Liver (tissue), 8 donors: ENCODE measurements at regions not wholly inside any gene's neighbourhood (a gene's known extent, or its start where the extent isn't known, plus 50 kb on each side); places are given as distances from the start of the nearest gene placed in this dataset.

Experiments used
- DNase-seq: peaks from one replicate; pipeline ENCODE4 v3.0.0-alpha.2; 2017; ENCODE audit warnings: low spot score
- H3K27ac ChIP-seq, 2 donors: one replicate each; pipeline ENCODE4 v1.7.0; 2013; ENCODE audit warnings: inconsistent platforms in 2 of 2, low read length in 2 of 2, control low read depth in 1 of 2, low read depth in 1 of 2, mild to moderate bottlenecking in 1 of 2
- H3K27me3 ChIP-seq, 4 donors: one replicate each; pipeline versions ENCODE4 v1.6.1 to v1.7.0; 2013; ENCODE audit warnings: low read length in 3 of 4, inconsistent platforms in 1 of 4, mild to moderate bottlenecking in 1 of 4, moderate library complexity in 1 of 4; ENCODE audit not compliant: control insufficient read depth in 4 of 4, insufficient read depth in 4 of 4
- H3K36me3 ChIP-seq, 4 donors: one replicate each; pipeline versions ENCODE4 v1.6.1 to v1.7.0; 2013; ENCODE audit warnings: low read length in 3 of 4, mild to moderate bottlenecking in 3 of 4, low read depth in 1 of 4, moderate library complexity in 1 of 4; ENCODE audit not compliant: control insufficient read depth in 4 of 4, insufficient read depth in 3 of 4
- H3K4me1 ChIP-seq, 4 donors: one replicate each; pipeline versions ENCODE4 v1.6.1 to v1.7.0; 2013; ENCODE audit warnings: low read length in 3 of 4, mild to moderate bottlenecking in 3 of 4, moderate library complexity in 1 of 4; ENCODE audit not compliant: control insufficient read depth in 4 of 4, insufficient read depth in 4 of 4
- H3K4me3 ChIP-seq, 3 donors: one replicate each; pipeline versions ENCODE4 v1.6.1 to v1.7.0; 2013; ENCODE audit warnings: low read length in 3 of 3, control low read depth in 1 of 3, low read depth in 1 of 3, mild to moderate bottlenecking in 1 of 3
- H3K9ac ChIP-seq, 2 donors: one replicate each; pipeline ENCODE4 v1.7.0; 2013; ENCODE audit warnings: low read length in 2 of 2, mild to moderate bottlenecking in 2 of 2, moderate library complexity in 2 of 2, control low read depth in 1 of 2, low read depth in 1 of 2
- H3K9me3 ChIP-seq, 4 donors: one replicate each; pipeline versions ENCODE4 v1.6.1 to v1.7.0; 2013; ENCODE audit warnings: low read length in 3 of 4; ENCODE audit not compliant: control insufficient read depth in 4 of 4
- FOXA2 ChIP-seq: IDR thresholded peaks from 2 replicates; pipeline ENCODE4 v1.6.1; 2016; ENCODE audit warnings: antibody characterized with exemption
- GABPA ChIP-seq, 2 donors: IDR thresholded peaks in 1 of 2; conservative IDR thresholded peaks in 1 of 2; 2 replicates each; pipeline ENCODE4 v1.6.1; 2016; ENCODE audit warnings: antibody characterized with exemption in 2 of 2, mild to moderate bottlenecking in 1 of 2, moderate library complexity in 1 of 2
- HNF4A ChIP-seq, 2 donors: conservative IDR thresholded peaks; 2 replicates each; pipeline ENCODE4 v1.6.1; 2016; ENCODE audit warnings: antibody characterized with exemption in 2 of 2, mild to moderate bottlenecking in 2 of 2
- HNF4G ChIP-seq: IDR thresholded peaks from 2 replicates; pipeline ENCODE4 v1.6.1; 2016; ENCODE audit warnings: antibody characterized with exemption
- MAX ChIP-seq: IDR thresholded peaks from 2 replicates; pipeline ENCODE4 v1.6.1; 2016; ENCODE audit warnings: antibody characterized with exemption
- NR2F2 ChIP-seq: IDR thresholded peaks from 2 replicates; pipeline ENCODE4 v1.6.1; 2016; ENCODE audit warnings: antibody characterized with exemption
- RAD21 ChIP-seq, 2 donors: IDR thresholded peaks; 2 replicates each; pipeline ENCODE4 v1.6.1; 2016; ENCODE audit warnings: antibody characterized with exemption in 2 of 2, mild to moderate bottlenecking in 2 of 2
- RXRA ChIP-seq, 2 donors: IDR thresholded peaks; 2 replicates each; pipeline ENCODE4 v1.6.1; 2017 to 2018; ENCODE audit warnings: antibody characterized with exemption in 2 of 2, mild to moderate bottlenecking in 1 of 2
- SP1 ChIP-seq: IDR thresholded peaks from 2 replicates; pipeline ENCODE4 v1.6.1; 2018; ENCODE audit warnings: antibody characterized with exemption, mild to moderate bottlenecking
- TAF1 ChIP-seq: conservative IDR thresholded peaks from 2 replicates; pipeline ENCODE4 v1.6.1; 2016; ENCODE audit warnings: antibody characterized with exemption, mild to moderate bottlenecking
- YY1 ChIP-seq: IDR thresholded peaks from 2 replicates; pipeline ENCODE4 v1.6.1; 2016; ENCODE audit warnings: antibody characterized with exemption, mild to moderate bottlenecking
- WGBS: extraction: QIAGEN DNeasy Blood & Tissue Kit; methylation state at CpG from one replicate; pipeline ENCODE4 v1.1.7; 2013; 5-methylcytosine and 5-hydroxymethylcytosine counted together
- TF ChIP-seq, protein P1 (sequence below): fragments of 150-350 bp; IDR thresholded peaks from 2 replicates; pipeline ENCODE4 v1.5.1; 2017; ENCODE audit warnings: improper control_type of control experiment, low read depth, low read length; ENCODE audit not compliant: missing input control
- TF ChIP-seq, protein P2 (sequence below): IDR thresholded peaks from 2 replicates; pipeline ENCODE4 v1.6.1; 2016; ENCODE audit warnings: antibody characterized with exemption
- TF ChIP-seq, protein P3 (sequence below): IDR thresholded peaks from 2 replicates; pipeline ENCODE4 v1.6.1; 2016; ENCODE audit warnings: antibody characterized with exemption, mild to moderate bottlenecking
- donor health status: healthy.
- donor health status: healthy.
- donor health status: healthy.
- donor health status: healthy.
- donor health status: healthy.

GRCh38 chr6:119980802-119981201 lies 631.2 kb upstream of the MAN1A1 start:
- H3K9ac ChIP-seq: no peak overlapping the region
- H3K4me3 ChIP-seq: no peak overlapping the region
- 66% methylated on average over 1 of the region's 1 CpG for WGBS
- no peak for DNase-seq
- no peaks in the 10 kb centered on the region for H3K27me3 ChIP-seq
- no peak overlapping the region for H3K27ac ChIP-seq
- TF ChIP-seq MAX: no peak
- TF ChIP-seq, protein P1, sequence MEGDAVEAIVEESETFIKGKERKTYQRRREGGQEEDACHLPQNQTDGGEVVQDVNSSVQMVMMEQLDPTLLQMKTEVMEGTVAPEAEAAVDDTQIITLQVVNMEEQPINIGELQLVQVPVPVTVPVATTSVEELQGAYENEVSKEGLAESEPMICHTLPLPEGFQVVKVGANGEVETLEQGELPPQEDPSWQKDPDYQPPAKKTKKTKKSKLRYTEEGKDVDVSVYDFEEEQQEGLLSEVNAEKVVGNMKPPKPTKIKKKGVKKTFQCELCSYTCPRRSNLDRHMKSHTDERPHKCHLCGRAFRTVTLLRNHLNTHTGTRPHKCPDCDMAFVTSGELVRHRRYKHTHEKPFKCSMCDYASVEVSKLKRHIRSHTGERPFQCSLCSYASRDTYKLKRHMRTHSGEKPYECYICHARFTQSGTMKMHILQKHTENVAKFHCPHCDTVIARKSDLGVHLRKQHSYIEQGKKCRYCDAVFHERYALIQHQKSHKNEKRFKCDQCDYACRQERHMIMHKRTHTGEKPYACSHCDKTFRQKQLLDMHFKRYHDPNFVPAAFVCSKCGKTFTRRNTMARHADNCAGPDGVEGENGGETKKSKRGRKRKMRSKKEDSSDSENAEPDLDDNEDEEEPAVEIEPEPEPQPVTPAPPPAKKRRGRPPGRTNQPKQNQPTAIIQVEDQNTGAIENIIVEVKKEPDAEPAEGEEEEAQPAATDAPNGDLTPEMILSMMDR: no peak
- TF ChIP-seq, protein P2, sequence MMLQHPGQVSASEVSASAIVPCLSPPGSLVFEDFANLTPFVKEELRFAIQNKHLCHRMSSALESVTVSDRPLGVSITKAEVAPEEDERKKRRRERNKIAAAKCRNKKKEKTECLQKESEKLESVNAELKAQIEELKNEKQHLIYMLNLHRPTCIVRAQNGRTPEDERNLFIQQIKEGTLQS: no peak
- no peaks in the 10 kb centered on the region for H3K36me3 ChIP-seq
- H3K9me3 ChIP-seq: no peaks in the 10 kb centered on the region
- no peaks in the 10 kb centered on the region for H3K4me1 ChIP-seq

GRCh38 chr6:119979862-119980261 lies 630.3 kb upstream of the MAN1A1 start:
- TF ChIP-seq SP1 (no peak), RAD21 (IDR thresholded peaks at IDR 0.05) (peak in 1 of 2 donors; percentile 17)
- TF ChIP-seq, protein P1: peak; percentile 10
- Histone ChIP-seq H3K36me3 (no peaks in the 10 kb centered on the region), H3K27me3 (no peaks in the 10 kb centered on the region), H3K9ac (no peak overlapping the region), H3K4me3 (no peak overlapping the region), H3K9me3 (no peaks in the 10 kb centered on the region), H3K27ac (no peak overlapping the region), H3K4me1 (no peaks in the 10 kb centered on the region)
- no peak for DNase-seq
- 9% methylated on average over 1 of the region's 1 CpG for WGBS

DNA sequence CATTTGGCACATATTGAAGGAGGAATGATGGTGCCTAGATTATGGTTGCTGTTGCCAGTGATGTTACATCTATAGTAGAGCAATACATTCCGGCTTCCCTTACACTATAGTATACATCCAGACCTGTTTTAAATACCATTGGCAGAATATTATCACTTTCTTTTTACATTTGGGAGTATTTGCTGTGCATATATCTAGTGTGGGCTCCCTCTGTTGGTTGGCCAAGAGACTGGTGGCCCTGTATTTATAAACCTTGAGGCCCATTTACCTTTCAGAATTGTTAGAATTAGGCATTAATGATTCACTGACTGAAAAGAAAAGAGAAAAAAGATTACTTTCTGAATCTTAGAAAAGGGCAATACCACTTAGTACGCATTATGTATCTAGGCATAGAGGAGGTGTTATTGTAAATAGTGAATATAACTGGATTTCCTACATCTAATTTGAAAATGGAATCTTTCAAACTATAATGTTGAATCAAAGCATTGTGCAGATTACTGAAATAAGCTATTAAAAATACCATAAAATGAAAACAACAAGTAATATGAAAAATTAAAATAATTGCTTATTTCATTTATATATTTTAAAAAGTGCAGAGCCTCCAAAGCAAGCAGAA lies 628.8 kb upstream of the MAN1A1 start:
- Histone ChIP-seq H3K36me3 (no peaks in the 10 kb centered on the region), H3K4me1 (no peaks in the 10 kb centered on the region), H3K27ac (no peak overlapping the region), H3K4me3 (no peak overlapping the region), H3K9me3 (no peaks in the 10 kb centered on the region), H3K9ac (no peak overlapping the region), H3K27me3 (no peaks in the 10 kb centered on the region)
- DNase-seq: no peak
- WGBS: 86% methylated on average over 2 of the region's 2 CpGs
- TF ChIP-seq, protein P2: no peak
- TF ChIP-seq HNF4G (no peak), NR2F2 (no peak), YY1 (no peak), FOXA2 (no peak), GABPA (IDR thresholded peaks at IDR 0.05 in 1 of 2, conservative IDR thresholded peaks at IDR 0.05 in 1 of 2) (no peak), SP1 (no peak), HNF4A (conservative IDR thresholded peaks at IDR 0.05) (no peak), RAD21 (IDR thresholded peaks at IDR 0.05) (peak; percentile 56 to 68), RXRA (IDR thresholded peaks at IDR 0.05) (no peak), TAF1 (no peak)
- TF ChIP-seq, protein P3, sequence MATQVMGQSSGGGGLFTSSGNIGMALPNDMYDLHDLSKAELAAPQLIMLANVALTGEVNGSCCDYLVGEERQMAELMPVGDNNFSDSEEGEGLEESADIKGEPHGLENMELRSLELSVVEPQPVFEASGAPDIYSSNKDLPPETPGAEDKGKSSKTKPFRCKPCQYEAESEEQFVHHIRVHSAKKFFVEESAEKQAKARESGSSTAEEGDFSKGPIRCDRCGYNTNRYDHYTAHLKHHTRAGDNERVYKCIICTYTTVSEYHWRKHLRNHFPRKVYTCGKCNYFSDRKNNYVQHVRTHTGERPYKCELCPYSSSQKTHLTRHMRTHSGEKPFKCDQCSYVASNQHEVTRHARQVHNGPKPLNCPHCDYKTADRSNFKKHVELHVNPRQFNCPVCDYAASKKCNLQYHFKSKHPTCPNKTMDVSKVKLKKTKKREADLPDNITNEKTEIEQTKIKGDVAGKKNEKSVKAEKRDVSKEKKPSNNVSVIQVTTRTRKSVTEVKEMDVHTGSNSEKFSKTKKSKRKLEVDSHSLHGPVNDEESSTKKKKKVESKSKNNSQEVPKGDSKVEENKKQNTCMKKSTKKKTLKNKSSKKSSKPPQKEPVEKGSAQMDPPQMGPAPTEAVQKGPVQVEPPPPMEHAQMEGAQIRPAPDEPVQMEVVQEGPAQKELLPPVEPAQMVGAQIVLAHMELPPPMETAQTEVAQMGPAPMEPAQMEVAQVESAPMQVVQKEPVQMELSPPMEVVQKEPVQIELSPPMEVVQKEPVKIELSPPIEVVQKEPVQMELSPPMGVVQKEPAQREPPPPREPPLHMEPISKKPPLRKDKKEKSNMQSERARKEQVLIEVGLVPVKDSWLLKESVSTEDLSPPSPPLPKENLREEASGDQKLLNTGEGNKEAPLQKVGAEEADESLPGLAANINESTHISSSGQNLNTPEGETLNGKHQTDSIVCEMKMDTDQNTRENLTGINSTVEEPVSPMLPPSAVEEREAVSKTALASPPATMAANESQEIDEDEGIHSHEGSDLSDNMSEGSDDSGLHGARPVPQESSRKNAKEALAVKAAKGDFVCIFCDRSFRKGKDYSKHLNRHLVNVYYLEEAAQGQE: no peak
- TF ChIP-seq, protein P1: peak; percentile 34
